Erythroblast (primary cell): ENCODE measurements at regions not wholly inside any gene's neighbourhood (a gene's known extent, or its start where the extent isn't known, plus 50 kb on each side); places are given as distances from the start of the nearest gene placed in this dataset.

Experiments
- GATA1 ChIP-seq: IDR thresholded peaks from 2 replicates; pipeline ENCODE4 v1.6.1; 2011; ENCODE audit warnings: low read depth, mild to moderate bottlenecking, control low read depth, low read length, moderate library complexity
- POLR2A ChIP-seq: IDR thresholded peaks from 2 replicates; pipeline ENCODE4 v1.6.1; 2011; ENCODE audit warnings: mild to moderate bottlenecking, low read length

DNA sequence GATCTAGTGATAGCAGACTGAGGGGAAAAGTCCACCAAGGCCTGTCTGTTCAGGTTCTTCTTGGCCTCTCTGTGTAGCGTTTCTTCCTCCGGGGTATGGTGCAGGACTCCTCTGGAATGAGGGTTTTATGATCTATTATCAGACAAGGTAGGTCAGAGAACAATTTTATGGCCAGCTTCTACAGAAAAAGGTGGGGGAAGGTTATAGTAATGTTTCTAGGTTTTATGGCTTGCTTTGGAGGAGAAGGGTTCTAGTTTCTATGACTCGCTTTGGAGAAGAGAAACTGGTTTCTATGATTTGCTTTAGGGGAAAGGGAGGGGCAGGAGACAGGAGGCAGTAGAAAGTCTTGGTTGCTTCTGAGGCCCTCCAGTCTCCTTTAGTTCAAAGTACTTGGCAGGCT, 144.8 kb upstream of the LAMA2 start:
- no peak for TF ChIP-seq POLR2A
- TF ChIP-seq GATA1: no peak
